Prostate gland (tissue), 2 donors: ENCODE measurements at regions not wholly inside any gene's neighbourhood (a gene's known extent, or its start where the extent isn't known, plus 50 kb on each side); places are given as distances from the start of the nearest gene placed in this dataset.

ENCODE experiments used
- POLR2A ChIP-seq: fragments of 450-650 bp; IDR thresholded peaks from one replicate; pipeline ENCODE4 v1.6.1; 2016; ENCODE audit warnings: antibody characterized with exemption, mild to moderate bottlenecking
- POLR2AphosphoS5 ChIP-seq: sonication (generic); formaldehyde crosslinking; IDR thresholded peaks from one replicate; pipeline ENCODE4 v1.6.1; 2017; ENCODE audit warnings: antibody characterized with exemption
- TF ChIP-seq, protein P1 (sequence below), 4 experiments: fragments of 200-600 bp in 2 of 4; fragments of 450-650 bp in 2 of 4; sonication (generic) in 2 of 4; IDR thresholded peaks; 1 replicate in 3 of 4; 2 replicates in 1 of 4; pipeline ENCODE4 v1.5.1; 2016 to 2019; ENCODE audit warnings: antibody characterized with exemption in 4 of 4, mild to moderate bottlenecking in 2 of 4, moderate library complexity in 2 of 4

- TF ChIP-seq, protein P1, sequence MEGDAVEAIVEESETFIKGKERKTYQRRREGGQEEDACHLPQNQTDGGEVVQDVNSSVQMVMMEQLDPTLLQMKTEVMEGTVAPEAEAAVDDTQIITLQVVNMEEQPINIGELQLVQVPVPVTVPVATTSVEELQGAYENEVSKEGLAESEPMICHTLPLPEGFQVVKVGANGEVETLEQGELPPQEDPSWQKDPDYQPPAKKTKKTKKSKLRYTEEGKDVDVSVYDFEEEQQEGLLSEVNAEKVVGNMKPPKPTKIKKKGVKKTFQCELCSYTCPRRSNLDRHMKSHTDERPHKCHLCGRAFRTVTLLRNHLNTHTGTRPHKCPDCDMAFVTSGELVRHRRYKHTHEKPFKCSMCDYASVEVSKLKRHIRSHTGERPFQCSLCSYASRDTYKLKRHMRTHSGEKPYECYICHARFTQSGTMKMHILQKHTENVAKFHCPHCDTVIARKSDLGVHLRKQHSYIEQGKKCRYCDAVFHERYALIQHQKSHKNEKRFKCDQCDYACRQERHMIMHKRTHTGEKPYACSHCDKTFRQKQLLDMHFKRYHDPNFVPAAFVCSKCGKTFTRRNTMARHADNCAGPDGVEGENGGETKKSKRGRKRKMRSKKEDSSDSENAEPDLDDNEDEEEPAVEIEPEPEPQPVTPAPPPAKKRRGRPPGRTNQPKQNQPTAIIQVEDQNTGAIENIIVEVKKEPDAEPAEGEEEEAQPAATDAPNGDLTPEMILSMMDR (IDR thresholded peaks at IDR 0.05), result no peak
- TF ChIP-seq POLR2A (no peak), POLR2AphosphoS5 (no peak)
These were observed 377.8 kb upstream of the DACH1 start for GRCh38 chr13:72244788-72245187.
